Adrenal gland (tissue), 9 donors: ENCODE measurements at regions not wholly inside any gene's neighbourhood (a gene's known extent, or its start where the extent isn't known, plus 50 kb on each side); places are given as distances from the start of the nearest gene placed in this dataset.

ENCODE experiments used
- DNase-seq, 7 donors: peaks; one replicate each; pipeline ENCODE4 v3.0.0-alpha.2; 2019 to 2020
- H3K27ac ChIP-seq, 5 donors: fragments of 200-600 bp; sonication (generic) in 4 of 5; 1 replicate in 3 of 5; 2 replicates in 2 of 5; pipeline versions ENCODE4 v1.5.1 to v1.8.0; 2016 to 2020; ENCODE audit warnings: mild to moderate bottlenecking in 1 of 5
- H3K27me3 ChIP-seq: fragments of 200-600 bp; 2 replicates; pipeline ENCODE4 v1.8.0; 2021
- H3K36me3 ChIP-seq, 2 donors: fragments of 200-600 bp; replicated peaks in 1 of 2; 1 replicate in 1 of 2; 2 replicates in 1 of 2; pipeline versions ENCODE4 v1.5.1 to v1.8.0; 2018 to 2022
- H3K4me1 ChIP-seq, 2 donors: fragments of 200-600 bp; replicated peaks in 1 of 2; 1 replicate in 1 of 2; 2 replicates in 1 of 2; pipeline versions ENCODE4 v1.5.1 to v1.8.0; 2018 to 2021
- H3K4me3 ChIP-seq, 4 donors: fragments of 200-600 bp; sonication (generic) in 3 of 4; one replicate each; pipeline ENCODE4 v1.5.1; 2016 to 2018
- H3K9me3 ChIP-seq, 3 donors: fragments of 200-600 bp; sonication (generic) in 1 of 3; replicated peaks in 1 of 3; 1 replicate in 2 of 3; 2 replicates in 1 of 3; pipeline versions ENCODE4 v1.5.1 to v1.8.0; 2016 to 2021
- POLR2A ChIP-seq, 2 donors: fragments of 450-650 bp; IDR thresholded peaks; one replicate each; pipeline ENCODE4 v1.6.1; 2017; ENCODE audit warnings: antibody characterized with exemption in 2 of 2, mild to moderate bottlenecking in 2 of 2, moderate library complexity in 1 of 2
- WGBS, 4 donors: extraction: QIAGEN DNeasy Blood & Tissue Kit in 2 of 4; methylation state at CpG; one replicate each; pipeline versions ENCODE4 v1.1.5 to v1.1.7; 2013 to 2017; 5-methylcytosine and 5-hydroxymethylcytosine counted together
- intact Hi-C, 2 donors: fragments of 100-400 bp; cut with DNase I; formaldehyde crosslinking; loops; one replicate each; pipeline versions ENCODE4 v1.14.1 to v1.15.0; 2022 to 2023
- TF ChIP-seq, protein P1 (sequence below), 6 experiments: fragments of 450-650 bp in 4 of 6; fragments of 200-600 bp in 2 of 6; sonication (generic) in 1 of 6; IDR thresholded peaks; 1 replicate in 5 of 6; 2 replicates in 1 of 6; pipeline versions ENCODE4 v1.5.1 to v1.8.0; 2016 to 2021; ENCODE audit warnings: antibody characterized with exemption in 6 of 6, mild to moderate bottlenecking in 2 of 6, moderate library complexity in 1 of 6
- donor health status: healthy with polysubstance abuse.
- donor health status: Bipolar disorder and iron deficiency.
- donor health status: DM: yes; HTN: yes; CAD: no.
- donor health status: DM: no; HTN: no; CAD: no.
- donor health status: DM: no; HTN: no; CAD: no.

GRCh38 chr1:29669158-29669871, 433.0 kb downstream of the PTPRU start:
- 69 to 80% (median 77%) methylated on average over 7 to 10 of the region's 10 CpGs for WGBS, 4 donors
- H3K27me3 ChIP-seq = no peaks in the 10 kb centered on the region
- H3K27ac ChIP-seq = no peak overlapping the region
- no peak overlapping the region for H3K4me3 ChIP-seq
- intact Hi-C loops = no loop called here
- no peak for TF ChIP-seq POLR2A (IDR thresholded peaks at IDR 0.05)
- TF ChIP-seq, protein P1, sequence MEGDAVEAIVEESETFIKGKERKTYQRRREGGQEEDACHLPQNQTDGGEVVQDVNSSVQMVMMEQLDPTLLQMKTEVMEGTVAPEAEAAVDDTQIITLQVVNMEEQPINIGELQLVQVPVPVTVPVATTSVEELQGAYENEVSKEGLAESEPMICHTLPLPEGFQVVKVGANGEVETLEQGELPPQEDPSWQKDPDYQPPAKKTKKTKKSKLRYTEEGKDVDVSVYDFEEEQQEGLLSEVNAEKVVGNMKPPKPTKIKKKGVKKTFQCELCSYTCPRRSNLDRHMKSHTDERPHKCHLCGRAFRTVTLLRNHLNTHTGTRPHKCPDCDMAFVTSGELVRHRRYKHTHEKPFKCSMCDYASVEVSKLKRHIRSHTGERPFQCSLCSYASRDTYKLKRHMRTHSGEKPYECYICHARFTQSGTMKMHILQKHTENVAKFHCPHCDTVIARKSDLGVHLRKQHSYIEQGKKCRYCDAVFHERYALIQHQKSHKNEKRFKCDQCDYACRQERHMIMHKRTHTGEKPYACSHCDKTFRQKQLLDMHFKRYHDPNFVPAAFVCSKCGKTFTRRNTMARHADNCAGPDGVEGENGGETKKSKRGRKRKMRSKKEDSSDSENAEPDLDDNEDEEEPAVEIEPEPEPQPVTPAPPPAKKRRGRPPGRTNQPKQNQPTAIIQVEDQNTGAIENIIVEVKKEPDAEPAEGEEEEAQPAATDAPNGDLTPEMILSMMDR (IDR thresholded peaks at IDR 0.05) = no peak
- peak in 1 of 7 donors; percentile 5 for DNase-seq
- H3K36me3 ChIP-seq = no peaks in the 10 kb centered on the region
- H3K4me1 ChIP-seq = no peaks in the 10 kb centered on the region
- no peaks in the 10 kb centered on the region for H3K9me3 ChIP-seq

DNA sequence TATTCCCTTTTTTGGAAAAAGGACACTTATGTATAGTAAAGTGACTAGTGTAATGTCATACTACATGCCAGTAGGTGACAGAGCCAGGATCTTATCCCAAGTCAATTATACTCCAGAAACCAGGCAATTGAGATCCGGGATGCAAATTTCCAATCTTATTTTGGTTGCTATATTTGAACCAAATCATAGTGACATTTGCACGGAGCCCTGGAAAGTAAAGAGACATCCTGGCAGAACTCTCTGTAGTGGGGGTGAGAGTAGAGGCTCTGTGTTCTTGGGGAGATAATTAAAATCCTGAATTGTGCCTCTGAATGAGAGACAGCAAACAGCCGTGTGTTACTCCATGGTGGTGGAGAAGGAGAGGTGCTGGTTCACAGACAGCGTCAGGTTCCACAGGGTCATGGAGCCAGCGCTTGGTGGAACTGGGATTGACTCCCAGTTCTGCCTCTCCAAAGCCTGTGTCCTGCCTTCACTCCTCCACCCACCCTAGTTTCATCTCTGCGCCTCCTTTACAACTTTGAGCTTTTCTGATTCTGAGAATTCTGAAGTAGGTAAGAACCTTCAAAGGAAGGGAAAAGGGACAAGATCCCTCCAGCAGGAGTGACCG, 432.3 kb downstream of the PTPRU start:
- TF ChIP-seq, protein P1 (IDR thresholded peaks at IDR 0.05) = no peak
- no peak for TF ChIP-seq POLR2A (IDR thresholded peaks at IDR 0.05)
- Histone ChIP-seq H3K36me3 (no peaks in the 10 kb centered on the region), H3K27me3 (no peaks in the 10 kb centered on the region), H3K4me1 (no peaks in the 10 kb centered on the region), H3K4me3 (no peak overlapping the region), H3K9me3 (no peaks in the 10 kb centered on the region), H3K27ac (no peak overlapping the region)
- 65 to 74% (median 71%) methylated on average over 7 of the region's 7 CpGs for WGBS, 4 donors
- DNase-seq = peak in 1 of 7 donors; percentile 5
- intact Hi-C loops = no loop called here

- Histone ChIP-seq H3K36me3 (no peaks in the 10 kb centered on the region), H3K9me3 (no peaks in the 10 kb centered on the region), H3K27me3 (no peaks in the 10 kb centered on the region), H3K4me3 (no peak overlapping the region), H3K27ac (no peak overlapping the region), H3K4me1 (no peaks in the 10 kb centered on the region)
- DNase-seq = no peak
- TF ChIP-seq, protein P1 (IDR thresholded peaks at IDR 0.05) = no peak
- TF ChIP-seq POLR2A (IDR thresholded peaks at IDR 0.05) = no peak
- intact Hi-C loops = no loop called here
- 78 to 87% (median 82%) methylated on average over 2 of the region's 2 CpGs for WGBS, 4 donors
Observed at GRCh38 chr1:29667951-29668350, 431.6 kb downstream of the PTPRU start.

- intact Hi-C loops = no loop called here
- H3K4me1 ChIP-seq = no peaks in the 10 kb centered on the region
- no peaks in the 10 kb centered on the region for H3K36me3 ChIP-seq
- TF ChIP-seq, protein P1 (IDR thresholded peaks at IDR 0.05) = no peak
- no peak for TF ChIP-seq POLR2A (IDR thresholded peaks at IDR 0.05)
- H3K9me3 ChIP-seq = peaks cover 0 to 9% (median 0%) of the 10 kb centered on the region in 3 donors
- no peak overlapping the region for H3K27ac ChIP-seq
- no peaks in the 10 kb centered on the region for H3K27me3 ChIP-seq
- no peak overlapping the region for H3K4me3 ChIP-seq
- peak in 1 of 7 donors; percentile 2 for DNase-seq
- 90 to 100% (median 91%) methylated on average over 2 of the region's 2 CpGs for WGBS, 4 donors
Observed at GRCh38 chr1:29664711-29665110, 428.4 kb downstream of the PTPRU start.
